Esophagus muscularis mucosa (tissue), 3 donors: ENCODE measurements at regions not wholly inside any gene's neighbourhood (a gene's known extent, or its start where the extent isn't known, plus 50 kb on each side); places are given as distances from the start of the nearest gene placed in this dataset.
"Not testable (repeated sequence)": the region's sequence is repeated elsewhere in the genome, so short reads cannot be mapped to it uniquely, and the experiment has no call there.

ENCODE experiments used
- CTCF ChIP-seq, 3 experiments: fragments of 200-600 bp in 2 of 3; fragments of 450-650 bp in 1 of 3; sonication (generic) in 2 of 3; IDR thresholded peaks; one replicate each; pipeline ENCODE4 v1.5.1; 2017 to 2019; ENCODE audit warnings: antibody characterized with exemption in 3 of 3, mild to moderate bottlenecking in 2 of 3, moderate library complexity in 1 of 3
- POLR2A ChIP-seq: fragments of 450-650 bp; IDR thresholded peaks from one replicate; pipeline ENCODE4 v1.6.1; 2017; ENCODE audit warnings: antibody characterized with exemption, moderate library complexity, mild to moderate bottlenecking, low read depth

- TF ChIP-seq CTCF (IDR thresholded peaks at IDR 0.05); POLR2A: not testable (repeated sequence)
Measured at GRCh38 chr22:48912356-48913066, 915.2 kb downstream of the BRD1 start.
